ENCODE measurements at regions not wholly inside any gene's neighbourhood (a gene's known extent, or its start where the extent isn't known, plus 50 kb on each side); places are given as distances from the start of the nearest gene placed in this dataset.

GRCh38 chr12:131345521-131346436, 365.1 kb upstream of the SFSWAP start:
- no peak for TF ChIP-seq CTCF (IDR thresholded peaks at IDR 0.05; ENCODE audit: low read depth, low read length)
- no peak for TF ChIP-seq POLR2A (IDR thresholded peaks at IDR 0.05; ENCODE audit: extremely low read depth, insufficient read length)

All from NB4 (cell line).